Epidermal melanocyte (primary cell): ENCODE measurements at regions not wholly inside any gene's neighbourhood (a gene's known extent, or its start where the extent isn't known, plus 50 kb on each side); places are given as distances from the start of the nearest gene placed in this dataset.
A peak's percentile ranks its signal among the peaks of the same experiment; 100 is the strongest.
"Not testable (repeated sequence)": the region's sequence is repeated elsewhere in the genome, so short reads cannot be mapped to it uniquely, and the experiment has no call there.

Source experiments
- DNase-seq: peaks from one replicate; pipeline ENCODE4 v3.0.0; 2011; ENCODE audit warnings: low spot score; ENCODE audit not compliant: insufficient read length

DNA sequence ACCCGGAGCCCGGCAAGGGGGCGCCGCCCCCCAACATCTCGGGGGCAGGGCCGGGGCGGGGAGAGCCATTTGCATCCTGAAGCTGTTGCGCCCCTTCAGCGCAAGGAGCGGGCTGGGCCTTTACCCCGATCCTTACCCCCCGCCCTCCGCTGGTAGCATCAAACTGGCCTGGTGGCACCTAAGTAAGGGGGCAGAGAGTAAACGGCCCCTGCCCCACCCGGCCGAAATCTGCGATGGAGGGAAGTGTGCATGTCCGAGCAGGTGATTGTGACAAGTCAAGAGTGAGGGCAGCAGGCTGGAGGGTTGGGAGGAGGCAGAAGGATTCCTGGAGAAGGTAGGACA is 101.2 kb downstream of the ESM1 start:
- DNase-seq: no peak

DNA sequence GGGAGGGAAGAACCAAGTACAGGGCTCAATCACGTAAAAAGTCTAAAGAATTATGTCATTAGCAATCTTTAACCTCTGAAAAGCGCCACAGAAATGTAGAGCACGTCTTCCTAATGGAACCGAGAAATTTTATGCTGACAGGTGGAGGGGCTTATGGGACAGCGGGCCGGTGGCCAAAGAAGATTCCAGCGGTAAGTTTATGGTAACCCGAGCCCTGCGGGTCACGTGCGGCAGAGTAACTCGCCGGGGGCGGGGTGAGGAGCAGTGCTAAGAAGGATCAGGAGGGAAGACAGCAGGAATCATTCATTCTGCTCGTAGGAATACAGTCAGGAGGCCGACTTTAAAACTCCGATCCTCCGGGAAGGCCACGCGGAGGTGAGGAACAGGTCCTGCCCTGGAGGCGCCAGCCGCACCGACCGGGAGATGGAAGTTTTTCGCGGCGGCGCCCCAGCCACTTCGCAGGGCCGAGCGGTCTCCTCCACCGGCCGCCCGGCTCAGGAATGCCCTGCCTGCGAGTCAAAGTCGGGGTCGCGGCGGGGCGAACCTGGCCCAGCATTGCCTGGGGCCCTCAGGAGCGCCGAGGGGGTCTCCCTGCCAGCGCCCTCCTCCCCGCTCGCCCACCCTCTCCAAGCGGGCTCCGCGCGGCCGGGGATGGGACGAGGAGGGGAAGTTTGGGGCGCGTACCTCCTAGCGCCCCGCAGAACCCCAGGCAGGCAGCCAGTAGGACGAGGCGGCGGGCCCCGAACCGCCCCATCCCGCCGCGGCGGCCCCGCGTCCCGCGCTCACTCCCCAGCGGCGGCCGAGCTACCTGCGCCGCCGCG is 101.8 kb downstream of the ESM1 start:
- no peak for DNase-seq

DNA sequence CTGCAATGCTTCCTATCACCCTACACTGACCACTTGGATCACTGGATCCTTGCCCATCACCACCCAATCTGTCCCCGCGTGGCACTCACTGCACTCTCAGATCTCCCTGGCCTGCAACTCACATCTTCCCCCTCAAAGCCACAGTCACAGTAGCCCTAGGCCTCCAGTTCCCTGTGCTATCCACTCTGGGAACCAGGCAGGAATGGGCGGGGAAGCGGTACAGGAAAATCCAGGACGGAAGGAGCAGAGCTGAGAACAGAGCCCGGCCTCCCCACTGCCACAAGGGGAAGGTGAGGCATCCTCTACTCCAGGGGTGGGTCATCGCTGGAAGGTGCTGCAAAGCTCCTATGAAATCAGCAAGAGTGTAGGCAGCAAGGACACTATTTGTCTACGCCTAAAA is 102.6 kb downstream of the ESM1 start:
- DNase-seq: no peak

DNA sequence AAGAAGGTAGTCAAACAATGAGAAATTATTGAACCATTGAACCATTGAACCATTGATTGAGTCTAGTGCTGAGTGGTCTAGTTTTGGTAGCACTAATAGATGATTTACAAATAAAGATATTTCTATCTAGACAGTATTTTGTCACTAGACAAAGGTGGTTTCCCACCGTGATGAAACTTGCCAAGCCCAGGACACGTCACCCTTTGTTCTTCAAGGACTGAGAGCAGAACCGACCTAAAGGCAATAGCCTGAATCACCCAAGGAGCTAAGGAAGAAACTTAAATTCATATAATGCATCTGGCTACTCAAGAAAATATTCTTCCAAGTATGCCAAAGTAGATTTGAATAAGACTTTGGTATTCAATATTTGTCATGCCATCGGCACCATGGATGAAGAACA is 103.3 kb downstream of the ESM1 start:
- DNase-seq: no peak

DNA sequence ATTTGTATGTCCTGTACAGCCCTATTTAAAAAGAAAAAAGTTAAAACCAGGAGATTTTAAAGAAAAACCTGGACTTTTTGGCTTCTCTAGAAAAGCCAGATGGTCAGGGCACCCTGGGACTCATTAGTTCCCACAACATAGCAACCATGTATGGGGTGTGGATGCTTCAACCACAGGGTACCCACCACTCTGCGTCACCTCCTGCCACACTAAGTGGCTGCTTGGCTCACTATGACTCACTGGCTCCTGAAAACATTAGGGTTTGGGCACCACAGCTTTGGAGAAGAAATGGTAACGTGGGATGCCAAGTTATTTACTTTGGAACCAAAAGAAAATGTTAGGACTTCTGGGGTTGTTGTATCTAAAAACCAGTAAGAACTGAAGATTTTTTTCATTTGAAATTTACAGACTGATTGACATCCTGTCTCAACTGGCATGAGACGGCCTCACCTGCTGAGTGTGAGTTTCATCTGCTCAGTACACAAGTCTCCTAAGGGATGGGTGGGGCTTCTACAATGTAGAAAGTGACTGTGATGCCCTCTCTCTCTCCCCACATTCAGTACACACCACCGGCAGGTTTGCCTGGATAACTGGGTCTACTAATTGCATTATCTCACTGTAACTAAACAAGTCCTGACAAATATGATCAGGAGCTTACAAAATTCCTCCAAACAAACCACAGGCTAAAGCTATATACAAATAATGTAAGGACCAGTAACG is 103.9 kb downstream of the ESM1 start:
- DNase-seq: no peak

DNA sequence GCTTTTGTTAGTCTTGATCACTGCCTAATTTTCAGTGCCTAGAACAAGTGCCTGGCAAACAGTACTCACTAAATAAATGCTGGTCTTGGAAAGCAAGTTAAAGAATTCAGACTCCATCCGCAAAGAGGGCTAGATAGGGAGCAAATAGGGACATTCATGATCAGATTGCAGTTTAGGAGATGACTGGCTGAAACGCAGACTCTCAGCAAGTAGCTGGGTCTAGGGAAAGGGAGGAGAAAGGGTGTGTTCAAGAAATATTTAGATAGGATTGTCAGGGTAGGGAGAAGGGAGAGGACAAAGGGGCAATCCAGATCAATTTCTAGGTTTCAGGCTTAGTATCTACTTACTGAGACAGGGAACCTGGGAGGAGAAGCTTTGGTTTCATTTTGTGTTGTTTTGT is 108.4 kb downstream of the ESM1 start:
- no peak for DNase-seq

DNA sequence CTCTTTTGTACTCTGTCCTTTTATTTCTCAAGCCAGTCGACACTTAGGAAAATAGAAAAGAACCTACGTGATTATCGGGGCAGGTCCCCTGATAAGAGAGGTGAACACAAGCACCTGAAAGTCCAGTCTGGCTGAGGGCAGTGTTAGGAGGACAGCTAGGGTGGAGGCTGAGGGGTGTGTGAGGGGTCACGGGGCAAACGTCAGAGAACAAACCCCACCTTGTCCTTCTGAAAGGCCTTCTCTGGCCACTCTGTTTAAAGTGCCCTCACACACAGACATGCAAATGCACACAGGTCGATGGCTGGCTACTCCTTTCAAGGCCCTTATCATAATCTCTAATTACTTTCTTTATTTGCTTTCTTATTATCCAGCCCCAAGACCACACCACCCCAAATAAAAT is 108.8 kb downstream of the ESM1 start:
- DNase-seq: no peak

DNA sequence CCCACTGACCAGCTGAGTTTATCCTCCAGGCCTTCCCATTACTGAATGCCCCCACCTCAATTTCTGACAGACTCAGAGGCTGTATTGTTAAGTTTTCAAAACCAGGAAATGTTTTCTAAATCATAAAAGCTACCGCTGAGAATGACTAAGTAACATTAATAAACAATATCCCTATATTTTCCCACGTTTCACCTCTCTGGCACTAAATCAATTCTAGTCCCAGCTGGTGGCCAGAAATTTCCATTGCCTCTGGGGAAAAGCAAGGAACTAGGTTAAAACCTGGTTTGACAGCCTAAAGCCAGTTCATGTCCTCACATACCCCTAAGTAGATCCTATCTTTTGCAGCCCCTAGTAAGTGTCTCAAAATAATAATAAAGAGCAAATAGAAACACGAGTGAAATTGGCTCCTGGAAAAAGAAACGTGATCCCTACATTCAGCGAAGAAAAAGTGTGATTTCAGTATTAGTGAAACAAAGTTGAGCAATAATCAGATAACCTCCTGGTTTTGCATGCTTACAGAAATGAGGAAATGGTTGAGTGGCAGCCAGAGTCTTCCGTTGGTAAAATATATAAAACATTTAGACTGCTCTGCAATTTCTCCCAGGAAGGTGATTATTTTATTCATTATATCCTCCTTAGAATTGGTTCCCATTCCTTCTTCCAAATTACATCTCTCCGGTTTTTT is 110.9 kb downstream of the ESM1 start:
- DNase-seq: no peak

DNA sequence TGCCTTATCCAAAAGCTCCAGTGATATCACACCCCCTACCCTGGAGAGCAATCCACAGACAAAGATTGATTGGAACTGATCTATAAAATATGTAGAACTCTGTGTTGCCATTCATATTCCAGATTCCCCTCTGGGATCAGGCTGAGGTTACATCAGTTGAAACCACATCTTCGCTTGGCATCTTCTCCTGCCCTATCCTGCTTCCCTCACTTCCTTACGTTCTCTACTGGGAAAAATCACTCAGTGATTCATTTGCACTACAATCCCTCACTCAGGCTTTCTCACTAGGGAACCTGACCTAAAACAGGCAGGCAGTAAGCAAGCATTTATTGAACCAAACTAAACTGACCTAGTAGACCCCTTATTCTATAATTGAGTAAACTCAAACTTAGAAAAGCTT is 111.7 kb downstream of the ESM1 start:
- no peak for DNase-seq

DNA sequence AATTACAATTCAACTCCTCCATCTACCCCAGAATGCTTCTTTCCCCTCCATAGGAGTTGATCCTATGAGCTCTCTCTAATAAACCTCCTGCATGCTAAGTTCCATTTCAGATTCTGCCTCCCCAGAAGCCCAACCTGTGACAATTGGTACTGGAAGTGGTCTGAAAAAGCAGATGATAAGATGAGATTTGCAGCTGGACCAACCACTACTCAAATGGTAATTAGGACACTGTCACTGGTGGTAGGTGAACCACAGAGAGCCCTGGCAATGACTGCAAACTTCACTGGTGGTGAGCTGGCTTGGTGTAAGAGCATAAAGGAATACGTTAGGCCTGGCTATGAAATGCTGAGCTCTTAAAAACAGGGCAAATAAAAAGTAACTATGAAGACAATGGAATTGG is 112.6 kb downstream of the ESM1 start:
- DNase-seq: no peak

DNA sequence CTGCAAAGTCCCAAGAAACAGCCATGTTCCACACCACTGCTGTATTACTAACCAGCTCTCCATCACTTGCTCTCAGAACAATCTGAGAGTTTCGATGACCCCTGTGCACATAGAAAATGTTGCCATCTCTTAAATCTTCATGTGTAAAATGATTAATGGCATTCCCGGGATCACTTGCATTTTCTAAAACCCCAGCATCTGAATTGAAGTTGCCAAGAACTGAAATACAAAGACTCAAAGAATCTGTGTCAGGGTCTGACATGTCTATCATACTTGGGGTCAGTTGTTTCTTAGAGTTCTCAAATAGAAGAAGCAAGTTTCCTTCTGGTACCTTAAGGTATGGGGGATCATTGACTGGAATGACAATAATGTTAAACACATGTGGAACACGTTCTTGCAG is 115.1 kb downstream of the ESM1 start:
- no peak for DNase-seq

DNA sequence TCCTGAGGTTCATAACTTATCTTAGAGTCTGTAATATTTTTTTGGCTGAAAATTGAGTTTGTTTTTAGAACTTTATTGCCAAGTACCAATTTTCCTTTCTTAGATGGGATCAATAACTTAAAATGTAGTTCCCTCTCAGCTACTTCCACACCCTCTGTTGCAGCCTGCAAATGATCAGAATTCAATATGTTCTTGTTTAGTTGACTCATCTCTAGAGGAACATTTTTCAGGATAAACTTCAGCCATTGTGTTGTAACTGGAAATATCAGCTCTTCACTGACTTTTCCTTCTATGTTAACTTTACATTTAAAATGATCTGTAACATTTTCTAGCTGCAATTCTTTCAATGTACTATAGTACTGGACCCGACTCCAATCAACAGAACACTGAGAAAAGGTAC is 115.7 kb downstream of the ESM1 start:
- DNase-seq: no peak

DNA sequence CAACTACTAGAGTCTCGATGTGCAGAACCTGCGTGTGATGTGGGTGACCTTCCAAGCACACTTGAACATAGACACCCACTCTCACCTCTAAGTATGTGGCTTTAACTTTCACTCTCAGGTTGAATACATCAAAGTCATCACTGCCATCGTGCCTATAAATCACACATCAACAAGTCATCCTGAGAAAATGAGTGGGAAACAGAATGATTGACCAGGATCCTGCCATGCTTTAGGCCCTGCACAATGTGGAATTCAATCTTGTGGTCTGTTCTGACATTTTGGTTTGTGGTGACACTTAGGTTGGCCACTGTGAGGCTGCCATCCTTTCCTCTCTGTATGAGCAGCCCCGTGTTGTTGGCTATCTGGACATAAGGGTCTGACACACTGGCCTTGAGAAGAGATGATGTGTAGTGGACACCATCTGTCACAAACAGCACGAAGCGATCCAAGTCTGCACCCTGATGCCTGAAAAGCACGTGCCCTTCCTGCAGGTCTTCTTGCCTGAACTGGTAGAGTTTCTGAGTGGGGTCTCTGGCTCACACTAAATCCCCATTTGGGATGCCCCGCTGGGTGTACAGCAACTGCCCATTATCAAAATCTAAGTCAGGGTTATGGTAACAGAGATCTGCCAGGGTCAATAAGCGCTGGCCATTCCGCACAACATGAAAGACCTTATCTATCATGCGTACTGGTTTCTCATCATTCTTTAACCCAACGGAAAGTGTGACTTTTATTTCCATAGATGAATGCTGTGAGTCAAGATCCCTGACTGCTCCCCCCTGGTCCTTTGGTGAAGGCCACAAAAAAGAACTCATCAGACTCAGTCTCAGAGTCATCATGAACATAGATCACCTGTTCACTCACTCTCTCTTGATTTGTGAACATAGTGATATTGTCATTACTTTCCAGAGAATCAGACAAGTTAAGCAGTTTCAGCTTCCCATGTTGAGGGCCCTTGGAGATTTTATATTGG is 116.6 kb downstream of the ESM1 start:
- no peak for DNase-seq

DNA sequence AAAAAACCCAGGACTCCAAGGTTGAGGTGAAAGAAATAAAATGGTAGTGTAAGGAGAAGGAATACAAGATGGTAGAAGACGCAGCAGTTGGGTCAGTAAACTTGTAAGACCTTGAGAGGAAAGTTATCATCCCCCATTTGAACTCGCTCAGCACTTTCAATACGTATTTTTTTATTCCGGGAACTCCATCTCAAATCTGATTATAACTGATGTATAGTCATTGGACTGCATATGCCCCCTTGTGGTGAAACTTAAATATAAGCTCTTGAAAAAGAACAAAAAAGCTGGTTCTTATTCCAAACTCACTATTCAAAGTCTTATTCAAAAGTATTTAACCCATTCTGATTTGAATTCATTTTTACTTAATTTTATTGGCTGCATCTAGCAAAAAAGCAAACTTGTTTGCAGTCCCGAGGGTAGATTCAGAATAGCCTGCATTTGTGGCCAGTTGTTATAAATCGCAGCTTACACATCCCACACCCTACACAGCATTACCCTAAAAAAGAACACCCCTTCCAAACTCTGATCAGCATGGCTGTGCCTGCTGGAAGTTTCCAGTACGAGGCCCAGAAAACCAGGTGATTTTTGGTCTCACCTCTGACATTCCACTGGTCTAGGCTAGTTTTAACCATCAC is 118.0 kb downstream of the ESM1 start:
- DNase-seq: peak; percentile 80

DNA sequence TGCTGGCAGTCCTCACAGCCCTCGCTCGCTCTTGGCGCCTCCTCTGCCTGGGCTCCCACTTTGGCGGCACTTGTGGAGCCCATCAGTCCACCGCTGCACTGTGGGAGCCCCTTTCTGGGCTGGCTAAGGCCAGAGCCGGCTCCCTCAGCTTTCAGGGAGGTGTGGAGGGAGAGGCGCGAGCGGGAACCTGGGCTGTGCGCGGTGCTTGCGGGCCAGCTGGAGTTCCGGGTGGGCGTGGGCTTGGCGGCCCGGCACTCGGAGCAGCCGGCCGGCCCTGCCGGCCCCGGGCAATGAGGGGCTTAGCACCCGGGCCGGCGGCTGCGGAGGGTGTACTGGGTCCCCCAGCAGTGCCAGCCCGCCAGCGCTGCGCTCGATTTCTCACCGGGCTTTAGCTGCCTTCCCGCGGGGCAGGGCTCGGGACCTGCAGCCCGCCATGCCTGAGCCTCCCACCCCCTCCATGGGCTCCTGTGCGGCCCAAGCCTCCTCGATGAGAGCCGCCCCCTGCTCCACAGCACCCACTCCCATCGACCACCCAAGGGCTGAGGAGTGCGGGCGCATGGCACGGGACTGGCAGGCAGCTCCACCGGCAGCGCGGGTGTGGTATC is 120.4 kb downstream of the ESM1 start:
- DNase-seq: not testable (repeated sequence)

DNA sequence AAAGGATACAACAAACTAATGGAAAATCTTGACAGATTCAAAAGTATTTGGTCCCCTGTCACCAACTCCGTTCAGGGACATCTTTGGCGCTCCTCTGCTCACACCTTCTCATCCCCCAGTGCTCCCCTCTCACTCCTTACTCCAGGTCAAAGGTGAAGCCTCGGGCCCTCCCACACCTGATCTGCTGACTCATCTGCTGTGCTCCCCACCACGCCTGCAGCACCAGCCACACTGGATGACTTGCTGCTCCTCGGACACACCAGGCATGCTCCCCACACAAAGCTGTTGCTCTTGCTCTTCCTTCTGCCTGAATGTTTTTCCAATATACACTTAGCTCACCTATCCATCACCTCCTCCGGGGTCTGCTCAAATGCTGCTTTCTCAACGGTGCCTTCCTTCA is 123.4 kb downstream of the ESM1 start:
- DNase-seq: no peak

DNA sequence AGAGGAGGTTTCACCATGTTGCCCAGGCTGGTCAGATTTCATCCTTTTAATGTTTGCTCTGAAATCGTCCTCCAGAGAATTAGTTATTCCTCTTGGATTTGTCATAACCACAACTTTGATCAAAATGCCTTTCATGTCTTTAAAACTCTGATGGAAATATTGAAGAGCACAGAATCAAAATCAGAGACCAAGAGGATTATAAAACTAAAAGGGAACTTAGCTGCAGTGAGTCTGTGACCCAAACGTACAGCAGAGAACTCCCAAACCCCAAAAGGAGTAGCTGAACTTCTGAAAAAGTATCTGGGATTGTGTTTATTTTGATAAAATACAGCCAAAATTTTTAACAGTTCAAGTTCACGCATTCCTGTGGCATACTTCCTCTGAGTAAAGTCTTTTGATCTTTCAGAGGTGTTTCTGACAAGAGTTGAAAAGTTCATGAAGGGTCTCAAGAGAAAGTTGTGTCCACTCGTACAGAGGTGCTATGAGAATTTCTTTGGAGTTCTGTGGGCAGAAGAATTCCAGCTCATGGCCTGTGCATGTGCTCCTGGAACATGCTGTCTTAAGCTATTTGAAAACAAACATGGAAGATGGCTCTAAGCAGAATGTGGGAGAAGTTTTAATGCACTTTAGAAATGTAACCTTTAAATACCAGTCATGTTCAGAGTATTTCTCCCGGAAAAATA is 124.0 kb downstream of the ESM1 start:
- no peak for DNase-seq

DNA sequence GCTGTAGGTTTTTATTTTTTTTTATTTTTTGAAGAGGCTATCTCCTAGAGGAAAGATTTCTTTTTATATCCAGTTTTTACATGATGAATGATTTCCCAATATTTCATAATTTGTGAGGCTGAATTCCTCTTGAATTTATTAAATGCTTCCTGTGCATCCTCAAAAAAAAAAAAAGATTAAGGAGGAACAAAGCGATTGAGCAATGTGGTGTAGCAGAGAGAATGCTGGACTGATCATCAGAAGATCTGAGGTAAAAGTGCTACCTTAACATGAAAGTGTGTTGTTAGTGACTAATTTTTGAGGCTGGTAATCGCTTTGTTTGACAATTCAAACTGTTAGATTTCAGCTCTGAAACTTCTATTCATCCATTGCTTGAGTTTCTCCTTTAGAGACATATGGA is 125.1 kb downstream of the ESM1 start:
- DNase-seq: no peak

DNA sequence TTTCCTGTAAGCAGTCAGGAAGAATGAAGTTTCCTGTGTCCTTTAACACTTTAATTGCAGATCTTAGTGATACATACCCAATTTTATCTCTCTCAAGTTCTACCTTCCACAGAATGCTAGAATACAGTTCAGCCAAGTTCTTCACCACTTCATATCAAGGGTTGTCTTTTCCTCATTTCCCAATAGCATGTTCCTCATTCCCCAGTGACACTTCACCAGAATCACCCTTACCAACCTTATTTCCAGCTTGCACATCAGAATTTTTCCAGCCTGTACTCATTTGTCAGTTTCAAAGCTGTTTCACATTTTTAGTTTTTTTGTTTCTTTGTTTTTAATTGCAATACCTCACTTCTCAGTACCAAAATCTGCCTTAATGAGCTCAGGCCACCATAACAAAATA is 126.1 kb downstream of the ESM1 start:
- DNase-seq: no peak
